Gastroesophageal sphincter (tissue), 3 donors: ENCODE measurements at regions not wholly inside any gene's neighbourhood (a gene's known extent, or its start where the extent isn't known, plus 50 kb on each side); places are given as distances from the start of the nearest gene placed in this dataset.

Source experiments
- CTCF ChIP-seq, 4 experiments: fragments of 200-600 bp in 2 of 4; fragments of 450-650 bp in 2 of 4; sonication (generic) in 1 of 4; IDR thresholded peaks; one replicate each; pipeline ENCODE4 v1.5.1; 2017 to 2019; ENCODE audit warnings: antibody characterized with exemption in 4 of 4, mild to moderate bottlenecking in 2 of 4, moderate library complexity in 2 of 4
- EP300 ChIP-seq: sonication (generic); formaldehyde crosslinking; IDR thresholded peaks from one replicate; pipeline ENCODE4 v1.6.1; 2017; ENCODE audit warnings: antibody characterized with exemption, mild to moderate bottlenecking
- POLR2A ChIP-seq, 2 donors: fragments of 450-650 bp; IDR thresholded peaks; one replicate each; pipeline ENCODE4 v1.6.1; 2017; ENCODE audit warnings: antibody characterized with exemption in 2 of 2, mild to moderate bottlenecking in 2 of 2, moderate library complexity in 1 of 2
- POLR2AphosphoS5 ChIP-seq: sonication (generic); formaldehyde crosslinking; IDR thresholded peaks from one replicate; pipeline ENCODE4 v1.6.1; 2017; ENCODE audit warnings: antibody characterized with exemption

GRCh38 chr5:61683926-61684325 lies 351.9 kb downstream of the ZSWIM6 start:
- no peak for TF ChIP-seq CTCF (IDR thresholded peaks at IDR 0.05)
- TF ChIP-seq POLR2AphosphoS5: no peak
- TF ChIP-seq EP300: no peak
- TF ChIP-seq POLR2A (IDR thresholded peaks at IDR 0.05): no peak
